ENCODE measurements at regions not wholly inside any gene's neighbourhood (a gene's known extent, or its start where the extent isn't known, plus 50 kb on each side); places are given as distances from the start of the nearest gene placed in this dataset.

GRCh38 chr6:120290964-120291363, 941.4 kb upstream of the MAN1A1 start:
- no peak overlapping the region for H3K27ac ChIP-seq
- no peak overlapping the region for H3K4me3 ChIP-seq
- H3K4me1 ChIP-seq, result no peaks in the 10 kb centered on the region
- DNase-seq, result no peak
- H3K36me3 ChIP-seq, result no peaks in the 10 kb centered on the region
- no peaks in the 10 kb centered on the region for H3K27me3 ChIP-seq
- H3K9me3 ChIP-seq, result no peaks in the 10 kb centered on the region
- TF ChIP-seq CTCF (IDR thresholded peaks at IDR 0.05), result no peak
- TF ChIP-seq POLR2A (IDR thresholded peaks at IDR 0.05), result no peak

GRCh38 chr6:120282005-120282404, 932.4 kb upstream of the MAN1A1 start:
- H3K4me1 ChIP-seq, result no peaks in the 10 kb centered on the region
- H3K27ac ChIP-seq, result no peak overlapping the region
- no peaks in the 10 kb centered on the region for H3K27me3 ChIP-seq
- H3K4me3 ChIP-seq, result no peak overlapping the region
- DNase-seq, result no peak
- no peaks in the 10 kb centered on the region for H3K36me3 ChIP-seq
- H3K9me3 ChIP-seq, result no peaks in the 10 kb centered on the region
- TF ChIP-seq CTCF (IDR thresholded peaks at IDR 0.05), result no peak
- TF ChIP-seq POLR2A (IDR thresholded peaks at IDR 0.05), result no peak

- H3K27me3 ChIP-seq, result no peaks in the 10 kb centered on the region
- no peaks in the 10 kb centered on the region for H3K4me1 ChIP-seq
- no peaks in the 10 kb centered on the region for H3K36me3 ChIP-seq
- TF ChIP-seq CTCF (IDR thresholded peaks at IDR 0.05) (no peak), POLR2A (IDR thresholded peaks at IDR 0.05) (no peak)
- H3K9me3 ChIP-seq, result no peaks in the 10 kb centered on the region
- no peak for DNase-seq
- no peak overlapping the region for H3K27ac ChIP-seq
- no peak overlapping the region for H3K4me3 ChIP-seq
Observed at GRCh38 chr6:120279466-120280167, 930.1 kb upstream of the MAN1A1 start.

- Histone ChIP-seq H3K4me1 (no peaks in the 10 kb centered on the region), H3K9me3 (no peaks in the 10 kb centered on the region), H3K27ac (no peak overlapping the region), H3K4me3 (no peak overlapping the region), H3K36me3 (no peaks in the 10 kb centered on the region), H3K27me3 (no peaks in the 10 kb centered on the region)
- no peak for DNase-seq
- no peak for TF ChIP-seq CTCF (IDR thresholded peaks at IDR 0.05)
- no peak for TF ChIP-seq POLR2A (IDR thresholded peaks at IDR 0.05)
Observed at GRCh38 chr6:120278689-120279396, 929.3 kb upstream of the MAN1A1 start.

GRCh38 chr6:120274547-120274946, 925.0 kb upstream of the MAN1A1 start:
- Histone ChIP-seq H3K27me3 (no peaks in the 10 kb centered on the region), H3K4me1 (no peaks in the 10 kb centered on the region), H3K36me3 (no peaks in the 10 kb centered on the region), H3K9me3 (no peaks in the 10 kb centered on the region), H3K27ac (no peak overlapping the region), H3K4me3 (no peak overlapping the region)
- no peak for DNase-seq
- TF ChIP-seq POLR2A (IDR thresholded peaks at IDR 0.05) (no peak), CTCF (IDR thresholded peaks at IDR 0.05) (no peak)

Measured in Peyer's patch (tissue), 4 donors.